ENCODE measurements at regions not wholly inside any gene's neighbourhood (a gene's known extent, or its start where the extent isn't known, plus 50 kb on each side); places are given as distances from the start of the nearest gene placed in this dataset.
A peak's percentile ranks its signal among the peaks of the same experiment; 100 is the strongest.
"Not testable (repeated sequence)": the region's sequence is repeated elsewhere in the genome, so short reads cannot be mapped to it uniquely, and the experiment has no call there.

GRCh38 chr22:11066458-11067285, 4461.3 kb upstream of the OR11H1 start:
- Histone ChIP-seq H3K36me3 (no peaks in the 10 kb centered on the region), H3K4me1 (no peaks in the 10 kb centered on the region), H3K4me3 (no peak overlapping the region), H3K9me3 (no peaks in the 10 kb centered on the region), H3K27ac (no peak overlapping the region), H3K27me3 (no peaks in the 10 kb centered on the region)
- TF ChIP-seq CTCF (IDR thresholded peaks at IDR 0.05 in 4 of 5, conservative IDR thresholded peaks at IDR 0.05 in 1 of 5) (no peak), POLR2A (IDR thresholded peaks at IDR 0.05) (no peak)
- peak in 1 of 2 donors; percentile 16 for DNase-seq
- intact Hi-C loops (cut with DNase I; ENCODE audit: low total_unique reads): no loop called here
- in situ Hi-C loops (cut with MboI; ENCODE audit: low sequenced_read_pairs in 4 of 4): no loop called here
- no peak for ATAC-seq

- H3K4me3 ChIP-seq; H3K9me3 ChIP-seq; H3K4me1 ChIP-seq; H3K36me3 ChIP-seq; H3K27ac ChIP-seq; in situ Hi-C loops (cut with MboI; ENCODE audit: low sequenced_read_pairs in 4 of 4); H3K27me3 ChIP-seq; ATAC-seq; intact Hi-C loops (cut with DNase I; ENCODE audit: low total_unique reads): not testable (repeated sequence)
- peak in 1 of 2 donors; percentile 15 for DNase-seq
These were observed 4460.6 kb upstream of the OR11H1 start for GRCh38 chr22:11067286-11067871.

- intact Hi-C loops (cut with DNase I; ENCODE audit: low total_unique reads); H3K9me3 ChIP-seq; H3K4me3 ChIP-seq; H3K4me1 ChIP-seq; in situ Hi-C loops (cut with MboI; ENCODE audit: low sequenced_read_pairs in 4 of 4); H3K27me3 ChIP-seq; H3K27ac ChIP-seq; ATAC-seq; H3K36me3 ChIP-seq; DNase-seq: not testable (repeated sequence)
These were observed 4460.1 kb upstream of the OR11H1 start for GRCh38 chr22:11067937-11068336.

- H3K27ac ChIP-seq; H3K27me3 ChIP-seq; in situ Hi-C loops (cut with MboI; ENCODE audit: low sequenced_read_pairs in 4 of 4); H3K4me1 ChIP-seq; ATAC-seq; intact Hi-C loops (cut with DNase I; ENCODE audit: low total_unique reads); DNase-seq; H3K4me3 ChIP-seq; H3K9me3 ChIP-seq; H3K36me3 ChIP-seq: not testable (repeated sequence)
These were observed 4459.6 kb upstream of the OR11H1 start for GRCh38 chr22:11068406-11068805.
